Spleen (tissue), 7 donors: ENCODE measurements at regions not wholly inside any gene's neighbourhood (a gene's known extent, or its start where the extent isn't known, plus 50 kb on each side); places are given as distances from the start of the nearest gene placed in this dataset.

Experiments used
- CTCF ChIP-seq, 11 experiments: fragments of 200-600 bp in 7 of 11; fragments of 450-650 bp in 4 of 11; sonication (generic) in 4 of 11; IDR thresholded peaks in 8 of 11; conservative IDR thresholded peaks in 3 of 11; 1 replicate in 7 of 11; 2 replicates in 4 of 11; pipeline versions ENCODE4 v1.4.0 to v1.8.0; 2016 to 2021; ENCODE audit warnings: antibody characterized with exemption in 11 of 11, inconsistent platforms in 4 of 11, mild to moderate bottlenecking in 1 of 11
- POLR2A ChIP-seq, 3 donors: fragments of 450-650 bp; IDR thresholded peaks; one replicate each; pipeline ENCODE4 v1.5.1; 2017; ENCODE audit warnings: antibody characterized with exemption in 3 of 3, mild to moderate bottlenecking in 1 of 3
- POLR2AphosphoS5 ChIP-seq, 3 donors: sonication (generic); formaldehyde crosslinking; IDR thresholded peaks; one replicate each; pipeline ENCODE4 v1.5.1; 2017; ENCODE audit warnings: antibody characterized with exemption in 3 of 3
- donor health status: DM: no; HTN: no; CAD: no; lungs with moderate emphysema.
- donor health status: DM: no; HTN: no; CAD: no.
- donor health status: DM: no; HTN: no; CAD: no.

- TF ChIP-seq POLR2A (IDR thresholded peaks at IDR 0.05) (no peak), CTCF (IDR thresholded peaks at IDR 0.05 in 8 of 11, conservative IDR thresholded peaks at IDR 0.05 in 3 of 11) (no peak), POLR2AphosphoS5 (IDR thresholded peaks at IDR 0.05) (no peak)
Observed at GRCh38 chr6:106796781-106797180, 167.4 kb downstream of the QRSL1 start.
